Colonic mucosa (tissue), 4 donors: ENCODE measurements at regions not wholly inside any gene's neighbourhood (a gene's known extent, or its start where the extent isn't known, plus 50 kb on each side); places are given as distances from the start of the nearest gene placed in this dataset.

Source experiments
- DNase-seq: peaks from one replicate; pipeline ENCODE4 v3.0.0-alpha.2; 2020
- H3K27ac ChIP-seq: fragments of 200-600 bp; one replicate; pipeline ENCODE4 v1.8.0; 2021
- H3K27me3 ChIP-seq: fragments of 200-600 bp; one replicate; pipeline ENCODE4 v1.8.0; 2021
- H3K36me3 ChIP-seq: fragments of 200-600 bp; one replicate; pipeline ENCODE4 v1.8.0; 2021
- H3K4me1 ChIP-seq: fragments of 200-600 bp; one replicate; pipeline ENCODE4 v1.8.0; 2021; ENCODE audit warnings: mild to moderate bottlenecking
- H3K4me3 ChIP-seq: fragments of 200-600 bp; one replicate; pipeline ENCODE4 v1.8.0; 2021
- H3K9ac ChIP-seq, 2 donors: one replicate each; pipeline ENCODE4 v1.7.0; 2013; ENCODE audit warnings: control low read depth in 2 of 2, low read depth in 2 of 2, low read length in 2 of 2
- H3K9me3 ChIP-seq: fragments of 200-600 bp; one replicate; pipeline ENCODE4 v1.8.0; 2021
- intact Hi-C: fragments of 100-400 bp; cut with DNase I; formaldehyde crosslinking; loops from one replicate; pipeline ENCODE4 v1.14.1; 2022
- TF ChIP-seq, protein P1 (sequence below): fragments of 200-600 bp; IDR thresholded peaks from one replicate; pipeline ENCODE4 v1.8.0; 2022; ENCODE audit warnings: antibody characterized with exemption, mild to moderate bottlenecking
- donor health status: healthy.
- donor health status: DM: no; HTN: no; CAD: no.
- donor health status: DM: no; HTN: no; CAD: no.

DNA sequence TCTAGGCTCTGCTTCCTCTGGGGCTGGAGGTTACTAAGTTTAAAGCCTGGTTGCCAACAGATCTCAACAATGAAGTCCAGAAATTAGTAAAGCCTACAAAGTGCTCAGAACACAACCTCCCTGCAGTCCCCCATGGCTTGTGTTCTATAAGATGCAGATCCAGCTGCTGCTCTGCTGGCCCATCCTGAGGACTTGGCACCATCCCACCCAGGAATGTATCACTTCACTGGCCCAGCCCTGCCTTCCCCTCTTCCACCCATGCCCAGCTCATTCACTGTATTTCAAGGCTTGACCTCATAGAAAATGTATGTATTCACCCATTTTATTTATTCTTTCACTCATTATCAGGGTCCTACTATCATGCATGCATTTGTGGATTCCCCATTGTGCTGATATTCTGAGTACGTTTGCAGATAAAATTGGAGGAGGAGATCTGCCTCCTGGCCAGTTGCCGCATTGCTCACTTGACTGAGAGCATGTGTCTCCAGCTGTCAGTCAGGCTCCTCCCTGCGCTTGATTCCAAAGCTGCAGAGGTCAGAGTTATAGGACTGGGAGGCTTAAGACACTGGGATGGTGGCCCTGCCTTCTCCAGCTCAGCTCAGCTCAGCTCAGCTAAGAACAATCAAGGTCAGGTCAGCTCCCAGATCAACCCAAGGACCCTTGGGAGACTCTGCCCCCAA, 104.8 kb downstream of the MAFB start:
- H3K4me3 ChIP-seq: no peak overlapping the region
- no peak overlapping the region for H3K9ac ChIP-seq
- no peaks in the 10 kb centered on the region for H3K36me3 ChIP-seq
- DNase-seq: peak; percentile 38
- no peaks in the 10 kb centered on the region for H3K9me3 ChIP-seq
- no peak overlapping the region for H3K27ac ChIP-seq
- TF ChIP-seq, protein P1, sequence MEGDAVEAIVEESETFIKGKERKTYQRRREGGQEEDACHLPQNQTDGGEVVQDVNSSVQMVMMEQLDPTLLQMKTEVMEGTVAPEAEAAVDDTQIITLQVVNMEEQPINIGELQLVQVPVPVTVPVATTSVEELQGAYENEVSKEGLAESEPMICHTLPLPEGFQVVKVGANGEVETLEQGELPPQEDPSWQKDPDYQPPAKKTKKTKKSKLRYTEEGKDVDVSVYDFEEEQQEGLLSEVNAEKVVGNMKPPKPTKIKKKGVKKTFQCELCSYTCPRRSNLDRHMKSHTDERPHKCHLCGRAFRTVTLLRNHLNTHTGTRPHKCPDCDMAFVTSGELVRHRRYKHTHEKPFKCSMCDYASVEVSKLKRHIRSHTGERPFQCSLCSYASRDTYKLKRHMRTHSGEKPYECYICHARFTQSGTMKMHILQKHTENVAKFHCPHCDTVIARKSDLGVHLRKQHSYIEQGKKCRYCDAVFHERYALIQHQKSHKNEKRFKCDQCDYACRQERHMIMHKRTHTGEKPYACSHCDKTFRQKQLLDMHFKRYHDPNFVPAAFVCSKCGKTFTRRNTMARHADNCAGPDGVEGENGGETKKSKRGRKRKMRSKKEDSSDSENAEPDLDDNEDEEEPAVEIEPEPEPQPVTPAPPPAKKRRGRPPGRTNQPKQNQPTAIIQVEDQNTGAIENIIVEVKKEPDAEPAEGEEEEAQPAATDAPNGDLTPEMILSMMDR: no peak
- H3K27me3 ChIP-seq: no peaks in the 10 kb centered on the region
- H3K4me1 ChIP-seq: no peaks in the 10 kb centered on the region
- intact Hi-C loops: no loop called here

GRCh38 chr20:40583636-40584035, 105.4 kb downstream of the MAFB start:
- TF ChIP-seq, protein P1: no peak
- intact Hi-C loops: no loop called here

DNA sequence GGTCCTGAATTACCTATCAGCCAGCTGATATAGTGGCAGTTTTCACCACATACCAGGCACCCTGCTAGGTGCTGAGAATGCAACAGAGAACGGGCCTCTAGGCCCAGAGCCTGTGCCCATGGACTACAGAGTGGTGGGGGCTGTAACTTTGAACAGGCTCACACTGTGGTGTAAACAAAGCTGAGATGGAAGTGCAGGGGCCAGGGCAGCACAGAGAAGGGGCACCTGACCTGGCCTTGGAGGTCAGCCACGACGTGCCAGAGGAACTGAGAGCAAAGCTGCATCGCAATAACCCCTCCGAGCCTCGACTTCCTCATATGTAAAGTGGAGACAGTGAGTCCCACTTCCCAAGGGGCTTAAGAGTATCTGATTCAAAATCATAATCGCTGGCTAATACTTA, 105.8 kb downstream of the MAFB start:
- intact Hi-C loops: no loop called here
- Histone ChIP-seq H3K27me3 (no peaks in the 10 kb centered on the region), H3K4me1 (no peaks in the 10 kb centered on the region), H3K9me3 (no peaks in the 10 kb centered on the region), H3K27ac (no peak overlapping the region), H3K36me3 (no peaks in the 10 kb centered on the region), H3K9ac (no peak overlapping the region), H3K4me3 (no peak overlapping the region)
- no peak for DNase-seq
- TF ChIP-seq, protein P1: no peak

More at GRCh38 chr20:40583636-40584035, 105.4 kb downstream of the MAFB start:
- Histone ChIP-seq H3K9ac (no peak overlapping the region), H3K4me3 (no peak overlapping the region), H3K36me3 (no peaks in the 10 kb centered on the region), H3K27ac (no peak overlapping the region), H3K9me3 (no peaks in the 10 kb centered on the region), H3K4me1 (no peaks in the 10 kb centered on the region), H3K27me3 (no peaks in the 10 kb centered on the region)
- no peak for DNase-seq

DNA sequence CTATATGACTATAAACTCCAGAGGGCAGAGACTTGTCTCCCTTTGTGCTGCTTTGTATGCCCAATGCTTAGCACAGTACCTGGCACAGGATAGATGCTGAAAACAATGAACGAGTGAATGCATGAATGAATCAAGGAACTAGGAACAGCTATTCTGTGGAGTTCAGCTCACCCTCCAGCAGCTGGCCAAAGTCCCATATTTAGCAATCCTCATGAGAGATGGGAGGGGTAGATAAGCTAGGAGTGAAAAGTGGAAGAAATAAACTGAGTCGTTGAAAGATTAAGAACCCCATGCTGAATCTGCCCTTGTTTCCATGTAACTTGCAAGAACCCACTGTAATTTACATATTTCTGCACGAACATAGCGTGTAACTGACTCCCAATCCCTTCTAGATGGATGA, 106.5 kb downstream of the MAFB start:
- Histone ChIP-seq H3K27ac (no peak overlapping the region), H3K27me3 (no peaks in the 10 kb centered on the region), H3K4me1 (no peaks in the 10 kb centered on the region), H3K9me3 (no peaks in the 10 kb centered on the region), H3K9ac (no peak overlapping the region), H3K36me3 (no peaks in the 10 kb centered on the region), H3K4me3 (no peak overlapping the region)
- TF ChIP-seq, protein P1: no peak
- intact Hi-C loops: no loop called here
- peak; percentile 48 for DNase-seq

DNA sequence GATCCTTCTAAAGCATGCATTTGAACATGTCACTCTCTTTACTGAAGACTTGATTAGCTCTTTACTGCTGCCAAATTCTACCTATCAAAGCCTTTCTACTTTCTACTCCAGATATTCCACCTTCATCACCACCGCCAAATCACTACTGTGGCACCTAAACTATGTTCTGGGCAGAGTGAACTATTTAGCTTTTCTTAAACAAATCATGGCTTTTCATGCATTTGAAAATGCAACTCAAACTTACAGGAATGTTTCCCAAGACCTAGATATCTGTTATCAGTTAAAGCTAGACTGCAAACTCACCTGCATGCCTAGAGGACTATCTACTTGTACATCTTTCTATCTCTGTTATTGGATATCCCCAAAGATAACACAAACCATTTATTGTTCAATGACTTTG, 109.3 kb downstream of the MAFB start:
- no peak for DNase-seq
- Histone ChIP-seq H3K27ac (no peak overlapping the region), H3K9ac (no peak overlapping the region), H3K27me3 (no peaks in the 10 kb centered on the region), H3K4me3 (no peak overlapping the region), H3K9me3 (no peaks in the 10 kb centered on the region), H3K36me3 (no peaks in the 10 kb centered on the region), H3K4me1 (no peaks in the 10 kb centered on the region)
- intact Hi-C loops: no loop called here
- TF ChIP-seq, protein P1: no peak
